ENCODE measurements at regions not wholly inside any gene's neighbourhood (a gene's known extent, or its start where the extent isn't known, plus 50 kb on each side); places are given as distances from the start of the nearest gene placed in this dataset.

- ATAC-seq, result no peak
- Histone ChIP-seq H3K9me3 (no peaks in the 10 kb centered on the region), H3K27ac (no peak overlapping the region), H3K4me1 (no peaks in the 10 kb centered on the region), H3K27me3 (no peaks in the 10 kb centered on the region), H3K4me3 (no peak overlapping the region), H3K36me3 (replicated peaks in 1 of 2; ENCODE audit: insufficient read depth in 1 of 2, low read depth in 2 of 2) (no peaks in the 10 kb centered on the region)
- DNase-seq, result no peak
- 84 to 91% methylated on average over 3 of the region's 3 CpGs for WGBS, 2 donors
- no peak for TF ChIP-seq POLR2A (IDR thresholded peaks at IDR 0.05)
- no peak for TF ChIP-seq CTCF (IDR thresholded peaks at IDR 0.05)
- intact Hi-C loops (cut with DNase I), result no loop called here
Measured at GRCh38 chr4:155081222-155081621, 127.2 kb upstream of the NPY2R start.

GRCh38 chr4:155085843-155086530 is 122.4 kb upstream of the NPY2R start:
- WGBS, 2 donors, result 40 to 52% methylated on average over 3 of the region's 3 CpGs
- intact Hi-C loops (cut with DNase I), result no loop called here

GRCh38 chr4:155094201-155094820 is 114.1 kb upstream of the NPY2R start:
- ATAC-seq (no peak), DNase-seq (no peak)
- 57 to 58% methylated on average over 3 of the region's 3 CpGs for WGBS, 2 donors
- Histone ChIP-seq H3K36me3 (replicated peaks in 1 of 2; ENCODE audit: insufficient read depth in 1 of 2, low read depth in 2 of 2) (no peaks in the 10 kb centered on the region), H3K27ac (no peak overlapping the region), H3K4me1 (peaks cover 10% of the 10 kb centered on the region), H3K4me3 (no peak overlapping the region), H3K27me3 (no peaks in the 10 kb centered on the region), H3K9me3 (no peaks in the 10 kb centered on the region)
- intact Hi-C loops (cut with DNase I), result no loop called here
- TF ChIP-seq CTCF (IDR thresholded peaks at IDR 0.05) (no peak), POLR2A (IDR thresholded peaks at IDR 0.05) (no peak)

More at GRCh38 chr4:155085843-155086530, 122.4 kb upstream of the NPY2R start:
- H3K27ac ChIP-seq, result no peak overlapping the region
- no peak overlapping the region for H3K4me3 ChIP-seq
- no peak for TF ChIP-seq POLR2A (IDR thresholded peaks at IDR 0.05)
- no peak for TF ChIP-seq CTCF (IDR thresholded peaks at IDR 0.05)
- ATAC-seq (no peak), DNase-seq (no peak)
- H3K9me3 ChIP-seq, result no peaks in the 10 kb centered on the region
- H3K36me3 ChIP-seq (replicated peaks in 1 of 2; ENCODE audit: insufficient read depth in 1 of 2, low read depth in 2 of 2), result no peaks in the 10 kb centered on the region
- no peaks in the 10 kb centered on the region for H3K4me1 ChIP-seq
- H3K27me3 ChIP-seq, result no peaks in the 10 kb centered on the region

- ATAC-seq (no peak), DNase-seq (peak in 1 of 4 donors; percentile 7)
- Histone ChIP-seq H3K4me3 (no peak overlapping the region), H3K27ac (no peak overlapping the region), H3K27me3 (no peaks in the 10 kb centered on the region), H3K4me1 (peaks cover 9% of the 10 kb centered on the region), H3K9me3 (no peaks in the 10 kb centered on the region), H3K36me3 (replicated peaks in 1 of 2; ENCODE audit: insufficient read depth in 1 of 2, low read depth in 2 of 2) (no peaks in the 10 kb centered on the region)
- intact Hi-C loops (cut with DNase I), result no loop called here
- WGBS, 2 donors, result 85 to 93% methylated on average over 1 of the region's 1 CpG
- TF ChIP-seq CTCF (IDR thresholded peaks at IDR 0.05) (no peak), POLR2A (IDR thresholded peaks at IDR 0.05) (no peak)
Measured at GRCh38 chr4:155099231-155099630, 109.2 kb upstream of the NPY2R start.

GRCh38 chr4:155106629-155107028 is 101.8 kb upstream of the NPY2R start:
- no peak overlapping the region for H3K27ac ChIP-seq
- no peaks in the 10 kb centered on the region for H3K9me3 ChIP-seq
- intact Hi-C loops (cut with DNase I), result no loop called here
- H3K27me3 ChIP-seq, result no peaks in the 10 kb centered on the region
- H3K4me1 ChIP-seq, result no peaks in the 10 kb centered on the region
- no peak for DNase-seq
- H3K4me3 ChIP-seq, result no peak overlapping the region
- TF ChIP-seq CTCF (IDR thresholded peaks at IDR 0.05) (no peak), POLR2A (IDR thresholded peaks at IDR 0.05) (no peak)
- no peaks in the 10 kb centered on the region for H3K36me3 ChIP-seq (replicated peaks in 1 of 2; ENCODE audit: insufficient read depth in 1 of 2, low read depth in 2 of 2)
- ATAC-seq, result no peak
- 33 to 62% methylated on average over 1 of the region's 1 CpG for WGBS, 2 donors
